ENCODE measurements at regions not wholly inside any gene's neighbourhood (a gene's known extent, or its start where the extent isn't known, plus 50 kb on each side); places are given as distances from the start of the nearest gene placed in this dataset.

DNA sequence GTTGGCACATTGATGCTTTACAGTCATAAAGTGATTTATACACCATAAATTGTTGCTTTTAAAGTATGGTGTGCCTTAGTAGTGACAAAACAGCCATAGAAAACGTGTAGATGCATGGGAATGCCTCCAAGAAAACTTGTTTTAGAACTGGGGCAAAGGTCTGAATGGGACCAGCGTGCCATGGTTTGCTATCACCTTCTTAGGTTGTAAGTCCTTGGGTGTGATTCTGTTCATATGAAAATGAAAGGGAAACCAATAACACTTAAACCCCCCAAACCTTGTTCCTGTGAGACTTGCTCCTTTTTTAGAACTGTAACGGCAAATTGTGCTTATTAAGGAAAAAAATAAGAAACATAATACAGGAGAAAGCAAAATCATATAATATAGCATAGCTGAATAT lies 603.3 kb upstream of the SLITRK6 start:
- no peak overlapping the region for H3K27ac ChIP-seq
- H3K4me1 ChIP-seq (replicated peaks): no peaks in the 10 kb centered on the region
- 66% methylated on average over 3 of the region's 3 CpGs for WGBS
- intact Hi-C loops (cut with DNase I): no loop called here
- DNase-seq (ENCODE audit: low spot score): no peak
- H3K36me3 ChIP-seq: no peaks in the 10 kb centered on the region
- no peak overlapping the region for H3K4me3 ChIP-seq
- H3K9me3 ChIP-seq: no peaks in the 10 kb centered on the region
- peaks cover 2% of the 10 kb centered on the region for H3K27me3 ChIP-seq (replicated peaks; ENCODE audit: insufficient read depth)
- TF ChIP-seq POLR2A (IDR thresholded peaks at IDR 0.05) (no peak), POLR2AphosphoS5 (IDR thresholded peaks at IDR 0.05) (no peak)
- TF ChIP-seq, protein P1, sequence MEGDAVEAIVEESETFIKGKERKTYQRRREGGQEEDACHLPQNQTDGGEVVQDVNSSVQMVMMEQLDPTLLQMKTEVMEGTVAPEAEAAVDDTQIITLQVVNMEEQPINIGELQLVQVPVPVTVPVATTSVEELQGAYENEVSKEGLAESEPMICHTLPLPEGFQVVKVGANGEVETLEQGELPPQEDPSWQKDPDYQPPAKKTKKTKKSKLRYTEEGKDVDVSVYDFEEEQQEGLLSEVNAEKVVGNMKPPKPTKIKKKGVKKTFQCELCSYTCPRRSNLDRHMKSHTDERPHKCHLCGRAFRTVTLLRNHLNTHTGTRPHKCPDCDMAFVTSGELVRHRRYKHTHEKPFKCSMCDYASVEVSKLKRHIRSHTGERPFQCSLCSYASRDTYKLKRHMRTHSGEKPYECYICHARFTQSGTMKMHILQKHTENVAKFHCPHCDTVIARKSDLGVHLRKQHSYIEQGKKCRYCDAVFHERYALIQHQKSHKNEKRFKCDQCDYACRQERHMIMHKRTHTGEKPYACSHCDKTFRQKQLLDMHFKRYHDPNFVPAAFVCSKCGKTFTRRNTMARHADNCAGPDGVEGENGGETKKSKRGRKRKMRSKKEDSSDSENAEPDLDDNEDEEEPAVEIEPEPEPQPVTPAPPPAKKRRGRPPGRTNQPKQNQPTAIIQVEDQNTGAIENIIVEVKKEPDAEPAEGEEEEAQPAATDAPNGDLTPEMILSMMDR (IDR thresholded peaks at IDR 0.05): no peak

- intact Hi-C loops (cut with DNase I): no loop called here
- TF ChIP-seq POLR2A (IDR thresholded peaks at IDR 0.05) (no peak), POLR2AphosphoS5 (IDR thresholded peaks at IDR 0.05) (no peak)
- TF ChIP-seq, protein P1 (IDR thresholded peaks at IDR 0.05): no peak
These were observed 604.0 kb upstream of the SLITRK6 start for GRCh38 chr13:86403181-86403580.

DNA sequence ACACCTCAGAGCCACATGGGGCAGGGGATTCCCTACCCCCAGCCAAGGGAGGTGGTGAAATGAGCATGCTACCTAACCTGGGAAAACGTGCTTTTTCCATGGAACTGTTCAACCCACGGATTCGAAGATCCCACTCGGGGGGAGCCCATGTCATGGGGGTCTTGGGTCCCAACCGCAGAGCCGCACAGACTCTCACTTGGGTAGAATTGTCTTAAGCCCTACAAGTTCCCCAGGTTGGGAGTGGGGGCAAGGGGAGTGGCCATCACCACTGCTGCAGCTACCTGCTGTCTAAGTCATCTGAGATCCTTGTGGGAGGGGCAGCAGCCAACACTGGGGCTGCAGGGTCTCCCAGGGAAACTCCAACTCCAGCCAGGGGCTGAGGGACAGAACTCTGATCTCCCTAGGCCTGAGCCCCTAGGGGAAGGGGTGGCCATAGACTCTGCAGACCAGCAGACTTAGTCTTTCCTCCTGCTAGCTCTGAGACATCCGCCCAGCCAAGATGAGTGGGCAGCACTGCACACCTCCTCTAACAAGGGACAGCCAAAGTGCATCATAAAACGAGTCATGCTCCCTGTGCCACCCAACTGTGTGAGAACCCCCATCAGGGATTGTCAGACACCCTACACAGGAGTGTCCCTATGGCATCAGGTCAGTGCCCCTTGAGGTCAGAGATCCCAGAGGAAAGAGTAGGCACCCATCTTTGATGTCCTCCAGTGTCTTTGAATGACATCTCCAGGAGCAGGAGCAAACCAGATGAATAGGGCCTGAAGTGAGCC lies 610.4 kb upstream of the SLITRK6 start:
- 87% methylated on average over 8 of the region's 8 CpGs for WGBS
- TF ChIP-seq, protein P1 (IDR thresholded peaks at IDR 0.05): no peak
- TF ChIP-seq POLR2AphosphoS5 (IDR thresholded peaks at IDR 0.05): no peak
- no peak for TF ChIP-seq POLR2A (IDR thresholded peaks at IDR 0.05)

More at GRCh38 chr13:86403181-86403580, 604.0 kb upstream of the SLITRK6 start:
- Histone ChIP-seq H3K27me3 (replicated peaks; ENCODE audit: insufficient read depth) (peaks cover 2% of the 10 kb centered on the region), H3K4me1 (replicated peaks) (no peaks in the 10 kb centered on the region), H3K9me3 (no peaks in the 10 kb centered on the region), H3K4me3 (no peak overlapping the region), H3K36me3 (no peaks in the 10 kb centered on the region), H3K27ac (no peak overlapping the region)
- DNase-seq (ENCODE audit: low spot score): no peak

GRCh38 chr13:86425170-86425815 lies 626.1 kb upstream of the SLITRK6 start:
- TF ChIP-seq POLR2AphosphoS5 (IDR thresholded peaks at IDR 0.05) (no peak), POLR2A (IDR thresholded peaks at IDR 0.05) (no peak)
- TF ChIP-seq, protein P1 (IDR thresholded peaks at IDR 0.05): no peak
- no peaks in the 10 kb centered on the region for H3K4me1 ChIP-seq (replicated peaks)
- no peak overlapping the region for H3K27ac ChIP-seq
- WGBS: 50% methylated on average over 3 of the region's 3 CpGs
- DNase-seq (ENCODE audit: low spot score): no peak
- intact Hi-C loops (cut with DNase I): no loop called here
- no peaks in the 10 kb centered on the region for H3K36me3 ChIP-seq
- H3K27me3 ChIP-seq (replicated peaks; ENCODE audit: insufficient read depth): no peaks in the 10 kb centered on the region
- H3K9me3 ChIP-seq: no peaks in the 10 kb centered on the region
- H3K4me3 ChIP-seq: no peak overlapping the region

More for the DNA sequence above, 610.4 kb upstream of the SLITRK6 start:
- intact Hi-C loops (cut with DNase I): no loop called here
- no peak for DNase-seq (ENCODE audit: low spot score)
- no peaks in the 10 kb centered on the region for H3K9me3 ChIP-seq
- no peaks in the 10 kb centered on the region for H3K36me3 ChIP-seq
- no peak overlapping the region for H3K4me3 ChIP-seq
- no peaks in the 10 kb centered on the region for H3K27me3 ChIP-seq (replicated peaks; ENCODE audit: insufficient read depth)
- H3K4me1 ChIP-seq (replicated peaks): no peaks in the 10 kb centered on the region
- H3K27ac ChIP-seq: no peak overlapping the region

GRCh38 chr13:86426437-86426836 lies 627.2 kb upstream of the SLITRK6 start:
- H3K9me3 ChIP-seq: no peaks in the 10 kb centered on the region
- no peaks in the 10 kb centered on the region for H3K4me1 ChIP-seq (replicated peaks)
- intact Hi-C loops (cut with DNase I): no loop called here
- WGBS: 84% methylated on average over 2 of the region's 2 CpGs
- TF ChIP-seq POLR2AphosphoS5 (IDR thresholded peaks at IDR 0.05) (no peak), POLR2A (IDR thresholded peaks at IDR 0.05) (no peak)
- TF ChIP-seq, protein P1 (IDR thresholded peaks at IDR 0.05): no peak
- H3K4me3 ChIP-seq: no peak overlapping the region
- H3K27me3 ChIP-seq (replicated peaks; ENCODE audit: insufficient read depth): no peaks in the 10 kb centered on the region
- DNase-seq (ENCODE audit: low spot score): no peak
- no peak overlapping the region for H3K27ac ChIP-seq
- no peaks in the 10 kb centered on the region for H3K36me3 ChIP-seq
